ENCODE measurements at regions not wholly inside any gene's neighbourhood (a gene's known extent, or its start where the extent isn't known, plus 50 kb on each side); places are given as distances from the start of the nearest gene placed in this dataset.

DNA sequence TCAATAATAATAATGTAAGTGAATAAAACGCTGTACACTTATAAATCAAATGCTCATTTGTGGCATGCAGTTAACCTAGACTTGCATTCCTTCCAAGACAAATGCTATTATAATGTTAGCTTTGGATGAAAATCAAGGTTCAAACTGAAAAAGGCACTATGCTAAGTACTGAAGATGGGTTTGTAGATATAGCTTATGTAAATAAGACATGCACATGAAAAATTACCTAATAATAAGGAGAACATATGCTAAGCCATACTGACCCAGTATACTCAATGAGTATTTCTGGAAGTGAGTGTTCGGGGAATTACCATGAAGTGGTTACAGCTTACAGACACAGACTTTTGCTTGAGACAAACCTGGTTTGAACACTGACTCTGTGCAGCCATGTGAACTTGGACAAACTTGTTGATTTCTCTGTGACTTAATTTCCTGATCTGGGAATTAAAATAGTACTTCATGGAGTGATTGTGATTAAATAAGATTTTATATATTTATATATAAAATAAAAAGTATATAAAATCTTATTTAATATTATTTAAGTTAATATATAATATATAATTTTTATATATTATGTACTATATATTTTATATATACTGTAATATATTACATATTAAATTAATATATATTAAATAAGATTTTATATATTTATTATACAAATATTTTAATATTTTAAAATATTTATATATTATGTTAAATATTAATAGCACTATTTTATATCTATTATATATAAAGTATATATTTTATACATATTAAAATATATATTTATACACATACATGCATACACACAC is 159.2 kb downstream of the ZPLD1 start:
- ATAC-seq (no peak), DNase-seq (ENCODE audit: low spot score) (no peak)
- intact Hi-C loops (cut with DNase I): no loop called here

DNA sequence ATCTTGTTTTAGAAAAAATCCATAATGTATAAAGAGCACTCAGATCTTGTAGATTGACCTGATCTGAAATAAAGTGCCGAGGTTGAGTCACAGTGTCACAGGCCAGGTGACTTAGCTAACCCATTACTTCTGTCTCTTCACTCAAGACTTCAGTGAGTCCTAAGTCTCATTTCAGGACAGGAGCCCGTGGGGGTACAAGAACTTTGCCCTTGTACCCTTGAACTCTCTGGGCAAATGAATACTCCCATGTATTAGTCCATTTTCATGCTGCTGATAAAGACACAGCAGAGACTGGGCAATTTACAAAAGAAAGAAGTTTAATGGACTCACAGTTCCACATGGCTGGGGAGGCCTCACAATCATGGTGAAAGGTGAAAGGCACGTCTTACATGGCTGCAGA is 160.2 kb downstream of the ZPLD1 start:
- intact Hi-C loops (cut with DNase I): no loop called here
- DNase-seq (ENCODE audit: low spot score): no peak
- ATAC-seq: no peak

DNA sequence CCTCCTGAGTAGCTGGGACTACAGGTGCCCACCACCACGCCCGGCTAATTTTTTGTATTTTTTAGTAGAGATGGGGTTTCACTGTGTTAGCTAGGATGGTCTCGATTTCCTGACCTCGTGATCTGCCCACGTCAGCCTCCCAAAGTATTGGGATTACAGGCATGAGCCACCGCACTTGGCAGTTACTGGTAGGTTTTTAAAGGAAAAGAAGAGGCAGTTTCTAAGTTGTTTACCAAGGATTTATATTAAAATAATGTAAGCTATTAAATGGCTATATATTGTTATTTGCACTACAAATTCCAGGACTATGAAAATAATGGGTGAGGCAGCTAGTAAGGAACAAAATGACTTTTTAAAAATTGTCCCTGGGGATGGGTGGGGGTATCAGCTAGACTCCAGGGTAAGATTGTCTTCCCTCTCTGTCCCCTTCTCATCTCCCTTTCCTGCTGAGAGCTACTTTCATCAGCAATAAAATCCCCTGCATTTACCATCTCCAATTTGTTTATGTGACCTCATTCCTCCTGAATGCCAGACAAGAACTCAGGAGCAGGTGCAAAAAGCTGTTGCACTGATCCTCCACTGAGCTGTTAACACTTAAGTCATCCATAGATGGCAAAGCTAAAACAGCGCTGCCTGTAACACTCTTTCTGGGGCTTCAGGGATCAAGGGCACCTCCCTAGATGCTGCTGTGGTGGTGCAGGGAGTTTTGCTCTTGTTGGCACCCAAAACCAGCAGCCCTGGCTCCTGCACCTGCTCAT is 165.2 kb downstream of the ZPLD1 start:
- no peak for ATAC-seq
- DNase-seq (ENCODE audit: low spot score): no peak
- intact Hi-C loops (cut with DNase I): no loop called here

DNA sequence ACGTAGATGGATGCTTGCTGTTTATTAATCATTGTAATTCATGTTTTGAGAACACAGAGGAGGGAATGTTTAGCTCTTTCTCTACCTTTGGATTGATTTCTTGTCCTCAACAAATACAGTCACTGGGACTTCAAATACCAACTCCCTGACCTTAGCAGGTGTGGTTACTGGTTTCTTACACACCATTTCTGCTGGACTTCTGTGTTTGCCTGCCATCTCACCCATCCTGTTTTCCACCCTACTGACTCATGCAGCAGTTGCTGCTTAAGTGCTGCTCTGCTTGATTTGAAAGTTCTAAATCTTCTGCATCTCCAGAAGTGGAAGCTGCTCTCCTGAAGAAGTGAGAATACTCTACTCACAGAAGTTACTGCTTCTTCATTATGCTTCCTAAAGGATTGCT is 170.3 kb downstream of the ZPLD1 start:
- no peak for ATAC-seq
- intact Hi-C loops (cut with DNase I): no loop called here
- DNase-seq (ENCODE audit: low spot score): no peak

DNA sequence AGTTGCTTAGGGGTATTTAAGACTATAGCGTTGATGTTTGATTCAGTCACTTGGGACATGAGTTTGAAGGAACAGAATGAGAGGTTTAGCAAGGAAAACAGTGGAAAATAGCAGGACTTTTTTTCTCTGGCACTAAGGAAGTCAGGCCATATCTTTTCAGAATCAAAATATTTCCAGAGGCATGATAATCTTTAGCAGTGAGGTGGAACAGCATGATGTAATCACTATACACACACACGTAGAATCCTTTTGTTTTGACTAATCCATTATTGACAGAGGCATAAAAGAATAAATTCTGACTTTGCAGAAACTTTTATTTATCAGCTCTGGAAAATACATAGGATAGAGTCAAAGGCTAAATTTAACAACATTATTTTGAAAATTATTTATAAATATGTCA is 174.1 kb downstream of the ZPLD1 start:
- no peak for ATAC-seq
- DNase-seq (ENCODE audit: low spot score): no peak
- intact Hi-C loops (cut with DNase I): no loop called here

DNA sequence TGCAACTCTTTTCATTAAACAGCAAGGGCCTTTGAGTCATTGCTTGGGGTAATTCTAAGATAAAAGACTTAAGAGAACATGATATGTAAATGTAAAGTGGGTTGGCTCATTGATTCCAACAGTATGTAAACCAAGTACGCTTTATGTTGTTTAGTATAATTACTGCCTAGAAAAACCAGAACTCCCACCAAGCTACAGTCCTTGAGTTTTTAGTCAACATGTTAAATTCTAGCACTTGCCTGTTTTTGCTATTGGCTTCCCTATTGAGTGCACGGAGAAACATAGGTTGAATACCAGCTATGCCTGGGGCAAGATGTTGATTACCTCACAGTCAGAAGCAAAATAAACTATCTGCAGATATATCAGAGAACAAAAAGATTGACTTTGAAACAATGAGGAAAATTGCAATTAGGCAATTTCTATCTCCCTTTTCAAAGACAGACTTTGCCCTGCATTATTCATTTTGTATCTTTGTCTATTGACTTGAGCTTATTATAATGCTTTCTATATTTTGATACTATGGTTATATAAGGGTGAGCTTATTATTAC is 179.3 kb downstream of the ZPLD1 start:
- intact Hi-C loops (cut with DNase I): no loop called here
- ATAC-seq: no peak
- DNase-seq (ENCODE audit: low spot score): no peak

DNA sequence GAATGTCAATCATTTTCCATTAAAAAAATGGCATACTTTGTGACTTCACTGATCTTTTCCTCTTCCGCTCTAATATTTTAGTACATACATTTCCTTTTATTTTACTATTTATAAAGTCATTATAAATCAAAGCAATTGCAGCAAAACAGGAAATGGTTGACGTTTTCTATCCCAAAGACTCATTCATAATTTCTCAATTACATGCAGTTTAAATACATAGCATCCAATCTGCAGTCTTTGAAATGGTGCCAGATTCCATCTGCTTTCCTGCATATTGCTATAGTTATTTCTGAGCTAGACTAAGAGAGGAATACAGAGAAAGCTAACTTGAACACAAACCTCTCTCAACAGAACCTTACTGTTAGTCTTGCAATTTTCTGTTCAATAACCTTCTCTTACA is 179.8 kb downstream of the ZPLD1 start:
- DNase-seq (ENCODE audit: low spot score) (no peak), ATAC-seq (no peak)
- intact Hi-C loops (cut with DNase I): no loop called here

DNA sequence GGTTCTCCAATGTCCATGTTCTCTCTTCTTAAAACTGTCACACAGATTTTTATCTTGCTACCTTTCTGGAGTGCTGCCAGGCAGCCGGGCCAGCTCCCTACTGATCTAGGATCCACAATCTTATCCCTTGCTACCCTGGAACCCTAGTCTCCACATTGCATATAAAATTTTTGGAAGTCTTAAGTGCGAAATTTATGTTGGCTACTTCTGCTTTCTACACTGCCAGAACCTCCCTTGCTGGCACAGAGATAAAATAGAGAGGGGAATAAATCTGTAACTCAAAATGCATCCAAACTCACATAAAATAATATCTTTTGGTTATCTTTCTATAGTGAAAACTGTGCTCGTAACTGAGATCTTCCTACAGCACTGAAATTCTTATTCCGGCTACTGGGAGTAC is 182.6 kb downstream of the ZPLD1 start:
- ATAC-seq: no peak

DNA sequence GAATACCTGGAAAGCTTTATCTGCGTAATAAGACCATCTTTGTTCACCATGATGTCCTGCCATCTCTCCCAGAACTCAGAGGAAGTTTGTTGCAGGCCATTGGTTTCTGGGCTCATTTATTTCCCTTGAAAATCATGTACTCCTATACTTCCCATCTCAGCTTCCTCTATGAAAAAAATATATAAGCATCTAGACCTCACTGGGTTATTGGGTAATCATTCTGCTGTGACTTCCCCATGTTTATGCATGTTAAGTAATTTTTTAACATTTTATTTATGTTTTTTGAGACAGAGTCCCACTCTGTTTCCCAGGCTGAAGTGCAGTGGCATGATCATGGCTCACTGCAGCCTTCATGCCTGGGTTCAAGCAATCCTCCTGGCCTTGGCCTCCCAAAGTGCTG is 184.5 kb downstream of the ZPLD1 start:
- no peak for ATAC-seq
- no peak for DNase-seq (ENCODE audit: low spot score)
- intact Hi-C loops (cut with DNase I): no loop called here

More for the DNA sequence above, 182.6 kb downstream of the ZPLD1 start:
- intact Hi-C loops (cut with DNase I): no loop called here
- no peak for DNase-seq (ENCODE audit: low spot score)

DNA sequence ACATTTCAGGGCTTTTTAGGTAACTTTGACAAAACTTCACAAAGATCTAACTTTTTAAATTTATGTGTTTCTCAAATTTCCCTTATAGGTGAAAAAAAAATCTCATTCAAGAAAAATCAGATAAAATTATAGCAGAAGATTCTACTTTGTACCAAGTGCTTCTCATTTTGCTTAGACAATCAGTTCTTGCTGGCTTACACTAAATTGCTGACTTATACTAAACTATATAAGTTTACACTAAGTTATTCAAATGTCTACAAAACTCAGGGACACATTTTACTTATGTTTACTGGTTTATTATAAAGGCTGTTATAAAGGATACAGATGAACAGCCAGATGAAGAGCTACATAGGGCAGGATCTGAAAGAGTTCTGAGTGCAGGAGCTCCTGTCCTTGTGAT is 195.1 kb downstream of the ZPLD1 start:
- DNase-seq (ENCODE audit: low spot score) (no peak), ATAC-seq (no peak)
- intact Hi-C loops (cut with DNase I): no loop called here

DNA sequence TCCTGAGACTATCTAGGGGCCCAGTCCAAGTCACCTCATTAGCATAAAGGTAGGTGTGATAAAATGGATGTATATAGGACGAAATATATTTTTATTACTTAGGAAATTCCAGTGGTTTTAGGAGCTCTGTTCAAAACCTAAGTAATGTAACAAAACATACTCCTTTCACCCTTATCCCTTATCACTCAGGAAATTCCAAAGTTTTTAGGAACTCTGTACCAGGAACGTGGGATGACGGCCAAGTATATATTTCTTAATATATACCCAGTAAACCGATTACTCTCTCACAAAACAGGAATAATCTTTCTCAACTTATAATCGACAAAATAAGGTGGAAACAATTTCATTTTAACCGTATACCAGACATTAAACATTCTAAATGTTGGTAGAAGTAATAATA is 195.7 kb downstream of the ZPLD1 start:
- no peak for DNase-seq (ENCODE audit: low spot score)
- intact Hi-C loops (cut with DNase I): no loop called here
- no peak for ATAC-seq

DNA sequence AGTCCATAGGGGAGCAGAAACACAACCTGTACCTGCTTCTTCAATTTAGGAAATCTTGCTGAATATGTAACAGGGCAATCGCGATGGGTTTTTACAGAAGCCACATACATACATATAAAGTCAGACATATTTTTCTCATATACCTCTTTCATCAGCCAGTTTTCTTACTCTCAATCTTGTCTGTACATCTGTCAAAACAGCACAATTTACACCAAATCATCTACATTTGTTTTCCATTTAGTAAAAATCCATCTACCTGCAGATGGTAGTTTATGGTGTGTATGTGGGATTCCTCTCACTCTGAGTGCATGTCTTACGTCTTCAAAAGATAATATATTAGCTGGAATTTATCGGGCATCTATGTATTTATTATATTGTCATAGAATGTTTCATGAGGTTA is 208.7 kb downstream of the ZPLD1 start:
- no peak for ATAC-seq
- intact Hi-C loops (cut with DNase I): no loop called here
- DNase-seq (ENCODE audit: low spot score): no peak

DNA sequence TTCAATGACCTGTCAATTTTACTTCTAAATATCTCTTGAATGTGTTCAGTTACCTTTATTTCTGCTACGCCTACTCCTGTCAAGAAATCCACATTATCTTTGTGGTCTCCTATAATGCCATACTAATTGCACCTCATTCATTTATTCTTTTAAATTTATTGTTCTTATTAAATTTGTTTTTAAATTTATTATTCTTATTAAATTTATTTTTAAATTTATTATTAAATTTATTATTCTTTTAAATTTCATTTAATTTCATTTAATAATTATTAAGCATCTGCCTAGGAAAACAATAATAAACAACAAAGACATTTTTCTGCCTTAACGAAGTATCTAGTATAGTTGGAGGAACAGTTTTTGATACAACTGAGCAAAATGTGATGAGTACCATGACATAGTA is 211.7 kb downstream of the ZPLD1 start:
- intact Hi-C loops (cut with DNase I): no loop called here
- ATAC-seq: no peak
- DNase-seq (ENCODE audit: low spot score): no peak

DNA sequence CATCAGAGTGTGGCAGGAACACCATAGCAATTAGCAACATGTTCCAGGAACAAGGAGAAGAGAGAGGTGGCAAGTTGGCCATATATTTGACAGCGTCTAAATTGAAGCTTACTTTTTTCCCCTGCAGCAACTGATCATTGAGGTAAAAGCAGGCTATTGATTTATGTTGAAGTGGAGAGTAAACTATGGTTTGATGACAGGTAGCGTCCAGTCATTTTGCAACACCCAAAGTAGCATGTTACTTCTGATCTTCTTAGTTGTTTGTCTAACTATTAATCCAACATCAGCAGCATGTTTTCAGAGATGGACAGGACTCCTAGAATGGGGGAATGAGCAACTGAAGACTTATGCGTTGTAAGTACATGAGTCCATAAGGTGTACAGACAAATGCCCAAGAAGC is 225.8 kb downstream of the ZPLD1 start:
- DNase-seq (ENCODE audit: low spot score) (no peak), ATAC-seq (no peak)
- intact Hi-C loops (cut with DNase I): no loop called here

DNA sequence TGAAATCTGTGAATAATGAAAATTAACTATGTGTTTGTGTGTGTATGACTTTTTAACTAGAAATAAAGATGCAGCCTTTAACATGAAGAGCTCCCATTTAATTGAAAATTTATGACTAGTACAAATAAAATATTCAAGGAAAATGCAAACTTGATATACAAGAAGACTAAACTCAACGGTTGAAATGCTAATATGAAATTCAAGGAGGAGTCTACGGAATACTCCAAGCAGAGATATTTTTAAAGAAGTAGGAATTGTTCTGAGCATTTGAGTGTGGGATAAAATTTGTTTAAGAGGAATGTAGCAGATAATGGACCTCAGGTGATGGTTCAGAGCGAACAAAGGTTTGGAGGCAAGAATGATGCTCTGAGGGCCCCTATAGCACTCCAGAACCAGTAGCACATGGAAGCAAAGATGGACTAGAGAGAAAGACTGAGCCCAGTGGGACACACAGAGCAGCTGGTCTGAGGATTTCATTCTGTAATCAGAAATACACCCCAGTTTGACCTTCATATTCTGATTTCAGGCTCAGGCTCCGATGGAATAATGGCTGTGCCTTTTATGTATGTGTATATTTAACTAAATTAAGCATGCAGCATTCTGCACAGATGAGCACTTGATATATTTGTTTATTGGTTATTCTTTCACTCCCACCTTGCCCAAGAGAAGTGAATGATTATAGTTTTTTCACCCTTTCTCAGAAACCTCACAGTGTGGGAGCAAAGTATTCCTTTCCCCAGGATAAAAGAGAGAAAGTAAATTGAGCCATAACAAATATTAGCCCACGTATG is 227.1 kb downstream of the ZPLD1 start:
- DNase-seq (ENCODE audit: low spot score): no peak
- intact Hi-C loops (cut with DNase I): no loop called here
- ATAC-seq: no peak

DNA sequence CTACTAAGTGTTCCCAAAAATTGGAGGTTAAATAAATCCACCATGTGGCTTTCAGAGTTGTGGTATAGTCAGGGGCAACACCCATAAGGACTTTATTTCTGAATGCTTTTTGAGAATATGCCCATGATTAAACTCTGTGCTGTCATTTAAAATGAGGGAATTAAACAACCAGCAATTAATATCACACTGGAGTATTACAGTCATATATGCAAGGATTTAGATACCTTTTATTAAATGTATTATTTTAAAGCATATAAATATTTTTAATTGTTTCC is 227.6 kb downstream of the ZPLD1 start:
- DNase-seq (ENCODE audit: low spot score) (no peak), ATAC-seq (no peak)
- intact Hi-C loops (cut with DNase I): no loop called here

DNA sequence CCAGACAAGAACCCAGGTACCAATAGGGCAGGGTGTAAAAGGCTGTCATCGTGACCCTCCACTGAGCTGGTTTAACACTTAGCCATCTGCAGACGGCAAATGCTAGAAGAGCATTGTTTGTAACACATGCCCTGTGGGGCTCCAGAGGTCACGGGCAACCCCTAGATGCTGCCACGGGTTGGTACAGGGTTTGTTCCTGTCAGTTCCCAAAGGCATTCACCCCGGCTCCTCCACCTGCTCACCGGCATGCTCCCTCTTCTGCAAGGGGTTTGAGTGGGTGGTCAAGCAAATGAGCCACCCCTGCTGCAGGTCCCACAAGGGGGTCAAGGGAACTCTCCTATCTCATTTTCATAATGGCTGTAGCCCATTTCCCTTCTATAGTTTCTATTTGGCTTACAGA is 229.3 kb downstream of the ZPLD1 start:
- no peak for DNase-seq (ENCODE audit: low spot score)
- intact Hi-C loops (cut with DNase I): no loop called here
- ATAC-seq: no peak

DNA sequence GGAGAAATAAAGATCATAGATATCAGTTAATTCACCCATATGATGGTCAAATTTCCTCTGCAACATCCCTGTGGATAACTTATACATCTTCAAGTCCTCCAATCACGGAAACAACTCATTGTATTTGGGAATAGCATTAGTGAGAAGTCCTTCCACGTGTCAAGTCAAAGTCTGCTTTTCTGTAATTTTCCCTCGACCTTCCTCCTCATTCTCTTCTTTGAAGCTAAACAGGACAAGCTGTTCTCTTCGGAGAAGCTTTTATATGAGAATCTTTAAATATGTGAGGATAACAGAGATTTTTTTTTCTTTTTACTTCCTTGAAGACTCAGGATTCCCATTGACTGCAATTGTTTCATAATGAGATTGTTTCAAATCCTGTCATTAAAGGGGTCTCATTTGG is 230.4 kb downstream of the ZPLD1 start:
- ATAC-seq (no peak), DNase-seq (ENCODE audit: low spot score) (no peak)
- intact Hi-C loops (cut with DNase I): no loop called here

DNA sequence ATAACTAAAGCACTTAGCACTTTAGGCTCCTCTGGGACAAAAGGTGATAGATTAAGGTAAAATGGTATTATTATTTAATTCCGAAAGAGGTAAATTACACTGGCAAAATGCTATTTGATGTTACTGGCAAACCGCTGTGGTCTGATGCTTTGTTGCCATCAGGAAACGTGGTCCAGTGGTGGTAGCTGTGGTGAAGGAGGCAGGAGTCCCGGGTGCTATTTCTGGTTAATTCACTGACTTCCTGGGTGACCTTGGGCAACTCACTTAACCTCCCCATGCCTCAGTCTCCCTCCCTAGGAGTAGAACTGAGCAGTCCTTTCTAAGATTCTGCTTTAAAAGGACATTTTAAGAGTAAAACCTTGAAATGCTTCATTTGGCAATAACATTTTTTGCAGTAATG is 233.4 kb downstream of the ZPLD1 start:
- DNase-seq (ENCODE audit: low spot score): no peak
- intact Hi-C loops (cut with DNase I): no loop called here

DNA sequence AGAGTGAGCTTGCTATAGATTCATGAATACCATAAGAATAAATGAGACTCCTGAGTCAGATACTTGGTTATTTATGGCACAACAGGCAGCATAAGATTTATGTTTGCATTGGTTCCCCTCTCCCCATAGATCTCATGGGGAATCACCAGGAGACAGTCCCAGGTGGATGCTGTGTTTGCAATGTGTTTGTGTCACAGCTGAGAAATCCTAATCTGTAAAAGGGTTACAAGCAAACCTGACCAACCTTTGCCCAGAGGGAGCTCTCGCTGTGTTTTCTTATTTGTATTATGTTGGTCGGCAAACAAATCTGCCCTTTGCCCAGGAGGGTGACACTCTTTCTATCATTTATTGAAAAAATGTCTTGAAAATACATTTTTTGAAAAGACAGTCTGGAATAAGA is 236.2 kb downstream of the ZPLD1 start:
- ATAC-seq (no peak), DNase-seq (ENCODE audit: low spot score) (no peak)
- intact Hi-C loops (cut with DNase I): no loop called here

More for the DNA sequence above, 233.4 kb downstream of the ZPLD1 start:
- ATAC-seq: no peak
